Ectodermal cell (in vitro differentiated cells): ENCODE measurements at regions not wholly inside any gene's neighbourhood (a gene's known extent, or its start where the extent isn't known, plus 50 kb on each side); places are given as distances from the start of the nearest gene placed in this dataset.

Source experiments
- H3K27ac ChIP-seq: 2 replicates; pipeline ENCODE4 v1.7.0; 2013; ENCODE audit warnings: mild to moderate bottlenecking, low read depth, low read length; ENCODE audit not compliant: insufficient read depth, poor library complexity, severe bottlenecking
- H3K27me3 ChIP-seq: 2 replicates; pipeline ENCODE4 v1.7.0; 2013; ENCODE audit warnings: mild to moderate bottlenecking, low read length; ENCODE audit not compliant: insufficient read depth, control insufficient read depth, poor library complexity, severe bottlenecking
- H3K36me3 ChIP-seq: one replicate; pipeline ENCODE4 v1.7.0; 2013; ENCODE audit warnings: low read length; ENCODE audit not compliant: control insufficient read depth, insufficient read depth
- H3K4me1 ChIP-seq: one replicate; pipeline ENCODE4 v1.7.0; 2013; ENCODE audit warnings: low read length; ENCODE audit not compliant: control insufficient read depth, insufficient read depth
- H3K4me3 ChIP-seq: 2 replicates; pipeline ENCODE4 v1.7.0; 2013; ENCODE audit warnings: low read depth, low read length, control low read depth; ENCODE audit not compliant: insufficient read depth
- H3K9me3 ChIP-seq: 2 replicates; pipeline ENCODE4 v1.7.0; 2013; ENCODE audit warnings: mild to moderate bottlenecking, low read length, moderate library complexity; ENCODE audit not compliant: control insufficient read depth
- WGBS, 2 experiments: methylation state at CpG; one replicate each; pipeline ENCODE4 v1.1.7; 2013; ENCODE audit warnings: missing lambda C conversion rate in 2 of 2; 5-methylcytosine and 5-hydroxymethylcytosine counted together

- no peaks in the 10 kb centered on the region for H3K36me3 ChIP-seq
- 96 to 97% methylated on average over 9 to 10 of the region's 10 CpGs for WGBS, 2 experiments
These were observed 51.8 kb upstream of the CASZ1 start for GRCh38 chr1:10848109-10848684.

DNA sequence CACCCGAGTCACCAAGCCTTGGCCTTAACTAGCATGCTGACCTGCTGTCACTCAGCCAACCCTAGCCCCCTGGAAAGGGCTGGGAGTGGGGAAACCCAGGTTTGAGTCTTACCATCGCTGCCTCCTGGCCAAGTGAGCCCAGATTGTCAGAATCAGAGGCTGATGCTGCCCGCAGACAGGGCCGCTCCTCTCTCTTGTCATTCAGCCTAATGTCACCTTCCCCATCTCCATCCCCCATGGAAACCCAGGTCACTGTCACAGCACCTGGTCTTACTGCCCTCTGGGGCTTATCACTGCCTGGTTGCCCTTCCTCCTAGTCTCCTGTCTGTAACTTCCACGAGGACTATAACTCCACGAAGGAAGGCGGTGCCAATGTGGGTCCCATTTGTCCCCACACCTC, 53.6 kb upstream of the CASZ1 start:
- Histone ChIP-seq H3K4me3 (no peak overlapping the region), H3K27ac (no peak overlapping the region), H3K36me3 (no peaks in the 10 kb centered on the region), H3K27me3 (no peaks in the 10 kb centered on the region), H3K9me3 (no peaks in the 10 kb centered on the region), H3K4me1 (no peaks in the 10 kb centered on the region)
- WGBS, 2 experiments: 83 to 87% methylated on average over 6 of the region's 7 CpGs

More at GRCh38 chr1:10848109-10848684, 51.8 kb upstream of the CASZ1 start:
- H3K4me1 ChIP-seq: no peaks in the 10 kb centered on the region
- H3K27me3 ChIP-seq: no peaks in the 10 kb centered on the region
- no peak overlapping the region for H3K27ac ChIP-seq
- H3K9me3 ChIP-seq: no peaks in the 10 kb centered on the region
- no peak overlapping the region for H3K4me3 ChIP-seq

DNA sequence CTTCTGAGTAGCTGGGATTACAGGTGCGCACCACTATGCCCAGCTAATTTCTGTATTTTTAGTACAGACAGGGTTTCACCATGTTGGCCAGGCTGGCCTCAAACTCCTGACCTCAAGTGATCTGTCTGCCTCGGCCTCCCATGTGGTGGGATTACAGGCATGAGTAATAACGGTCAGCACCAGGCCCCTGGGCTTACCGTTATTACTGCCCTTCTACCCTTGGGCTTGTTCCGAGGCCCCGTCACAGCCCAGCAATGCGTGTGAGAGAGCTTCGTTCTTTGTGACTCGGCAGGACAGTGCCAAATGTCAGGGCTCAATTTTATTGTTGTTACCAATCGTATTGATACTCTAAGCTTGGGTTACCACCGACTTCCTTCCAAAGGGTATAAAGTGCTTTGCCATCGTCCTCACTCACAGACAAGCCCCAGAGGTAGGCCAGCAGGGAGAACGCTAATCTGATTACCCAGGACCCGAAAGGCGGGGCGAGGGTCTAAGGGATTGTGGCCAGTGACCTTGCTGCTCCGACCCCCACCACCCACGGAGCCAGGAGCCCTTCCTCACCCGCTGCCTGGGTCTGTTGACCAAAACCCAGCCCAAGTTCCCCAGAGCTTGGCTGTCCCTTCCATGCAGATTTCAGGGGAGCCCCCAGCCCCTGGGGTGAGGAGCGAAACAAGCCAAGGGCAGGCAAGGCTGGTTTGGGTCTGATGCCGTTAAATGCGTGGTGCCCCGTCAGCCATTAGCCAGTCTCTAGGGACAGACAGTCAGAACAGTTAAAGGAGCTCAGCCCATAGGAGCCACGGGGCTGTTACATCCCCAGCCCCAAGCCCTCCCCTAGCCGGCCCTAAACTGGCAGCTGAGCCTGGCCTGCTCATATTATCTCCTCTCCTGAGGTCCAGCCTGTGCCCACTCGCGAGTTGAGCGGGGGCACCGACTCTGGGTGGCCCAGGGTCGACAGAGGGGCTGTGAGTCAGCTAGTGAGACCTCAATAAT, 54.9 kb upstream of the CASZ1 start:
- 84 to 86% methylated on average over 30 of the region's 30 CpGs for WGBS, 2 experiments
- Histone ChIP-seq H3K36me3 (no peaks in the 10 kb centered on the region), H3K27ac (no peak overlapping the region), H3K4me1 (no peaks in the 10 kb centered on the region), H3K4me3 (no peak overlapping the region), H3K27me3 (no peaks in the 10 kb centered on the region), H3K9me3 (no peaks in the 10 kb centered on the region)

GRCh38 chr1:10852018-10852417, 55.6 kb upstream of the CASZ1 start:
- WGBS, 2 experiments: 94 to 97% methylated on average over 8 of the region's 8 CpGs
- H3K4me3 ChIP-seq: no peak overlapping the region
- no peaks in the 10 kb centered on the region for H3K9me3 ChIP-seq
- H3K27me3 ChIP-seq: no peaks in the 10 kb centered on the region
- no peak overlapping the region for H3K27ac ChIP-seq
- H3K36me3 ChIP-seq: no peaks in the 10 kb centered on the region
- H3K4me1 ChIP-seq: no peaks in the 10 kb centered on the region

DNA sequence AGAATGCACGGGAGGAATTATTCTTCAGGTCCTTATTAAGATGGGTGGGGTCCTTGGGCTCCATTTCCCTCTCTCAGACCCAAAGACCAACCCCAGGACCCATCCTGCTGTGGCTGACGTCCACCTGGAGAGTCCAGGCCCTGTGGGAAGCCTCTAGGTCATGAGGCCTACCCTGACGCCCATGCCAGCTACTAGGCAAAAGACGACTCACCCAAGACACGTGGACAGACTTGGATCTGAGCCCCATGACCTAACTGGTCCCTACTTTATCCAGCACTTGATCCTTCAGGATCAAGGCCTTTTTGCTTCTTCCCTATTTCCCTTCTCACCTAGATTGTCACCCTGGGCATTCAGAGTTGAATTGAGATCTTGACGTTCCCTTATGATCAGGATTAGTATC, 56.0 kb upstream of the CASZ1 start:
- H3K36me3 ChIP-seq: no peaks in the 10 kb centered on the region
- no peak overlapping the region for H3K4me3 ChIP-seq
- H3K27ac ChIP-seq: no peak overlapping the region
- no peaks in the 10 kb centered on the region for H3K9me3 ChIP-seq
- 77 to 78% methylated on average over 6 of the region's 6 CpGs for WGBS, 2 experiments
- H3K27me3 ChIP-seq: no peaks in the 10 kb centered on the region
- H3K4me1 ChIP-seq: no peaks in the 10 kb centered on the region

DNA sequence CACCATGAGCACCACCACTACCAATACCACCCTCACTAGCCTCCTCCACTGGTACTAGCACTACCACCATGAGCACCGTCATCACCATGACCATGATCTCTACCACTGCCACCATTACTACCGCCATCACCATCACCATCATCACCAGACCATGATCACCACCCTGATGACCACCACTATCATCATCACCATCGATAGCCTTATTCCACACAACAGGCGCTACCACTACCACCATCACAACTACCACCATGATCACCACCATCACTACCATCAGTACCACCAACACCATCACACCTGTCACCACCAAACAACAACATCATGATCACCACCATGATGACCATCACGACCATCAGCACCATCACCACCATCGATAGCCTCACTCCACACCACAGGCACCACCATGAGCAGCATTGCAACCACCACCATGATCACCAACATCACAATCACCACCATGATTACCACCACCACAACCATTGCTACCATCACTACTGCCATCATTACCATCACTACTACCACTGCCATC, 56.6 kb upstream of the CASZ1 start:
- no peaks in the 10 kb centered on the region for H3K9me3 ChIP-seq
- H3K27me3 ChIP-seq: no peaks in the 10 kb centered on the region
- WGBS, 2 experiments: 86% methylated on average over 6 of the region's 6 CpGs
- no peaks in the 10 kb centered on the region for H3K36me3 ChIP-seq
- H3K27ac ChIP-seq: no peak overlapping the region
- no peak overlapping the region for H3K4me3 ChIP-seq
- no peaks in the 10 kb centered on the region for H3K4me1 ChIP-seq

DNA sequence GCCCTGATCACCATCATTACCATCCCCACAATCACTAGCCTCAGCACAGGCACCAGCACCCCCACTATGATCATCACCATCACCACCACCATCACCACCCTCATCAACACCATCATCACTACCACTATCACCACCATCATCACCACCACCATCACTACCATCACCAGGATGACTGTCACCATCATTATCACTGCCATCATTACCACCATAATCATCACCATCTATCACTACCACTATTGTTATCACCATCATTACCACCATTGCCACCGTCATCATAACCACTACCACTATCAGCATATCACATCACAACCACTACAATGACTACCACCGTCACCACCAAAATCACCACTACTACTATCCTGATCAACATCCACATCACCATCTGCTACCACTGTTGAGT, 57.3 kb upstream of the CASZ1 start:
- H3K4me1 ChIP-seq: no peaks in the 10 kb centered on the region
- whole genome bisulfite sequencing, 2 experiments: 92 to 95% methylated on average over 2 of the region's 2 CpGs
- H3K27me3 ChIP-seq: no peaks in the 10 kb centered on the region

DNA sequence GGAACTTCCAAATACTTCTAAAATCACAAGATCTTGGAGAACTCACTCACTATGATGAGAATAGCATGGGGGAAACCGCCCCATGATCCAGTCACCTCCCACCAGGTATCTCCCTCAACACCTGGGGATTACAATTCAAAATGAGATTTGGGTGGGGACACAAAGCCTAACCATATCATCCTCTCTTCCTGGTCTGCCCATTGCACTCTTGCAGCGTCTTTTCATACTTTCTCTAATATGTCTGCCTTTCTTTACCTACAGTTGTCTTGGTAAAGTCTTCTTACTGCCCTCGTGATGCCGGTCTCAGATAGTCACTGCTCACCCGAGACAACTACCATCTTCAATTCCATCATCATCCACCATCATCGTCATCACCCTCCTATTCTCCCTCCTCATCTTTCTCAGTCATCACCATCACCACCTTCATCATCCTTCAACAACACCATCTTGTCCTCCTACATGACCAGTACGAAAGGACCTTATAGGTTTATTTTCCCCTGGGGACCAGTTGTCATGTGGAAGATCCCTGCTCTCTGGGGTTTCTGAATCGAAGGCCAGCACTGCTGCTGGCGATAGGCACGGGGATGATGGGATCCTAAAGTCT, 58.5 kb upstream of the CASZ1 start:
- Histone ChIP-seq H3K4me3 (no peak overlapping the region), H3K27ac (no peak overlapping the region), H3K9me3 (no peaks in the 10 kb centered on the region), H3K27me3 (no peaks in the 10 kb centered on the region), H3K36me3 (no peaks in the 10 kb centered on the region), H3K4me1 (no peaks in the 10 kb centered on the region)
- 93 to 94% methylated on average over 10 of the region's 10 CpGs for WGBS, 2 experiments

More for the DNA sequence above, 57.3 kb upstream of the CASZ1 start:
- Histone ChIP-seq H3K9me3 (no peaks in the 10 kb centered on the region), H3K27ac (no peak overlapping the region), H3K36me3 (no peaks in the 10 kb centered on the region), H3K4me3 (no peak overlapping the region)

GRCh38 chr1:10856176-10856683, 59.8 kb upstream of the CASZ1 start:
- WGBS, 2 experiments: 93 to 94% methylated on average over 16 of the region's 16 CpGs
- Histone ChIP-seq H3K27ac (no peak overlapping the region), H3K9me3 (no peaks in the 10 kb centered on the region), H3K4me3 (no peak overlapping the region), H3K27me3 (no peaks in the 10 kb centered on the region), H3K4me1 (no peaks in the 10 kb centered on the region), H3K36me3 (no peaks in the 10 kb centered on the region)
